Dermis microvascular lymphatic vessel endothelial cell (primary cell): ENCODE measurements at regions not wholly inside any gene's neighbourhood (a gene's known extent, or its start where the extent isn't known, plus 50 kb on each side); places are given as distances from the start of the nearest gene placed in this dataset.

Experiments
- DNase-seq, 2 donors: peaks; one replicate each; pipeline versions ENCODE4 v3.0.0 to v3.0.0-alpha.2; 2010; ENCODE audit warnings: low read depth in 2 of 2

DNA sequence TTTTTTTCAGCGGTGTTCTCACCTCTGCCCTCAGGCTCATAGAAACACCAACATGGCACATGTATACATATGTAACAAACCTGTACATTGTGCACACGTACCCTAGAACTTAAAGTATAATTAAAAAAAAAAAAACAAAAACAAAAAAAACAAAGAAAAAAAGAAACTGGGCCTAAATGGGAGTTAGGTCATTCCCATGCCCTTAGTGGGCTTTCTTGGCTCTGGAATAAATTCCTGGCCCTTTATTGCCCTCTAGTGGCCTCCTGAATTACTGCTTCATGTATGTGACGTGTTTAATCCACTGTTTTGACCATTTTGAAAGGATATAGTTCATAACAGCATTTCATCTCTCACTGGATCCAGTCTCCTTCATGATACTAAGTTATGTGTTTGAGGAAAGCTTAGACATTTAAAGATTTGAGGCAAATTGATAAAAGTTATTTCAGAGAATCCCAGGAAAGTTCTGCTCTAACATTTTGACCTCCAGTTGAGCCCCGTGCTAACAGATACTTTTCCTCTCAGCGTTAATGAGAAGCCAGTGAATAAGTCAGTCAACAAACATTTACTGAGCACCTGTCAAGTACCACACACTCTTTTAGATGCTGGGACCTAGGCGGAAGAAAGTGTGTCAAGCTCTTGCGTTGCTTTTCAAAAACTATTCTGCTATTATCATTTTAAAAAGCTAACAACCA, 54.7 kb upstream of the SYPL1 start:
- DNase-seq: peak; percentile 74 to 86

DNA sequence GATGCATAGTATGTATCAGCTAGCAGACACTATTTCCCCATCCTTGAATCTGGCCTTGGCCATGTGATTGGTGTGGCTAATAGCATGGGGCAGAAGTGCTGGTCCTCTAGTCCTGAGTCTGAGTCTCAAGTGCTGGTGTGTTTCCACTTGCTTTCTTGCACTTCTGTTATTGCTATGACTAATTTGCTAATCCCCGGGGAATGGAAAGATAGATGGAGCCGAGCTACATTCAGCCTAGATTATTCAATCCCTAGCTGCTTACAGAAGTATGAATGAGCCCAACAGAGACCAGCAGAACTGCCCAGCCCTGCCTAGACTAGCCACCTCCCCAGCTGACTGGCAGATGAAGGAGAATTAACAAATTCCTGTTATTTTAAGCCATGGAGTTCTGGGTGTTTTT, 53.2 kb upstream of the SYPL1 start:
- DNase-seq: no peak

DNA sequence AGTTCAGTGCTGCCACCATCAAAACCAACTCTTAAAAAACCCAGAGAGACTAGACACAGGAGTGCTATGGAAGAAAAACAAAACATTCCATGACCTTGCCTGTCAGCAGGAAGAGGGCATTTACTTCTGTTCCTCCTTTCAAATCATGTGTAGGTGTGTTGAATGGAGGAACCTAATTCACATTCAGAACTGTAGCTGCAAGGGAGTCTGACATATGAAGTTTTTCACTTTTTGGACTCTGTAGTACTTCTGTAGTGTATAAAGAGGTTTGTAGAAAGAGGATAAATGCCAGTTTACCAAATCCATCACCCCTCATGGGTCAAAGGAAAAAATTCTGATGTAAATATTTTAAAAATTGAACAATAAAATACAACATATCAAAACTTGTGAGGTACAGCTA, 51.1 kb upstream of the SYPL1 start:
- no peak for DNase-seq
